GM11168 (cell line): ENCODE measurements at regions not wholly inside any gene's neighbourhood (a gene's known extent, or its start where the extent isn't known, plus 50 kb on each side); places are given as distances from the start of the nearest gene placed in this dataset.
"Not testable (repeated sequence)": the region's sequence is repeated elsewhere in the genome, so short reads cannot be mapped to it uniquely, and the experiment has no call there.

Source experiments
- in situ Hi-C: fragments of 300-500 bp; cut with MboI; formaldehyde crosslinking; loops from one replicate; pipeline ENCODE4 v1.12.0; 2022; ENCODE audit warnings: low sequenced_read_pairs; ENCODE audit not compliant: unreplicated experiment

DNA sequence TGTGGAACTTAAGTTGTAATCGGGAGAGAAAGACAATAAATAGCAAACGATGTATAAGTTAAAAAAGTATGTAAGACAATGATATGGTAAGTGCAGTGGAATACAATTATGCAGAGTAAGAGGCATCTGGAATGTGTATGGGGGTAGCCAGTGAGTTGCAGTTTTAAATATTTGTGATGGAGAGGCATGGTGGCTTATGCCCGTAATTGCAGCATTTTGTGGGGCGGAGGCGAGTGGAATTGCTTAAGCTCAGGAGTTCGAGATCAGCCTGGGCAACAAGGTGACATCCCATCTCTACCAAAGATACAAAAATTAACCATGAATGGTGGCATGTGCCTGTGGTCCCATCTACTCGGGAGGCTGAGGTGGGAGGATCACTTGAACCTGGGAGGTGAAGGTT, 52.5 kb upstream of the WDFY3 start:
- in situ Hi-C loops: no loop called here

- in situ Hi-C loops: no loop called here
Measured at GRCh38 chr4:85019411-85019810, 52.9 kb upstream of the WDFY3 start.

DNA sequence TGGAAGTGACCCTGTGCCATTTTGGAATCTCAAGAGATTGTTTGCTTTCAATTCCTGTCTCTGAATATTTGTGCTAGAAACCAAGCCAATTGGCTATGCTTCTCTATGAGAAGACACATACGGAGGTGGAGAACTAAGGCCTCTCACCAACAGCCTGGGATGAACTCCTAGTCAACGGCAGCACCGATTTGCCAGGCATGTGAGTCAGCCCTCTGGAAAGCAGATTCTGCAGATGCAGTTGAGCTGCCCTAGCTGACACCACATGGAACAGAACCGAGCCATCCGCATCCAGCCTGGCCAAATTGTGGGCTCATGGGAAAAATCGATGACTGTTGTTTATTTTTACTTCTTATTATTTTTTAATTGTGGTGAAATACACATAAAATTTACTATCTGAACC, 58.2 kb upstream of the WDFY3 start:
- in situ Hi-C loops: no loop called here

GRCh38 chr4:85028910-85029309, 62.4 kb upstream of the WDFY3 start:
- in situ Hi-C loops: no loop called here

GRCh38 chr4:85029453-85029852, 63.0 kb upstream of the WDFY3 start:
- in situ Hi-C loops: no loop called here

GRCh38 chr4:85030156-85030555, 63.7 kb upstream of the WDFY3 start:
- in situ Hi-C loops: no loop called here

DNA sequence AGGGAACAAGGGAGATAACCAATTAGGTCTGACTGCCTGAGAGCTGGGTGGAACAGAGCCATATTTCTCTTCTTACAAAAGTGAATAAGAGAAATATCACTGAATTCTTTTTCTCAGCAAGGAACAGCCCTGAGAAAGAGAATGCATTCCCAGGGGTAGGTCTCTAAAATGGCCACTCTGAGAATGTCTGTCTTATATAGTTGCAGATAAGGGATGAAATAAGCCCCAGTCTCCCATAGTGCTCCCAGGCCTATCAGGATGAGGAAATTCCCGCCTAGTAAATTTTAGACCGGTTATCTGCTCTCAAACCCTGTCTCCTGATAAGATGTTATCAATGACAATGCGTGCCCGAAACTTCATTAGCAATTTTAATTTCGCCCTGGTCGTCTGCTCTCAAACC, 67.3 kb upstream of the WDFY3 start:
- in situ Hi-C loops: not testable (repeated sequence)

- in situ Hi-C loops: no loop called here
Measured at GRCh38 chr4:85039526-85039925, 73.0 kb upstream of the WDFY3 start.

- in situ Hi-C loops: not testable (repeated sequence)
Measured at GRCh38 chr4:85043812-85044496, 77.5 kb upstream of the WDFY3 start.

DNA sequence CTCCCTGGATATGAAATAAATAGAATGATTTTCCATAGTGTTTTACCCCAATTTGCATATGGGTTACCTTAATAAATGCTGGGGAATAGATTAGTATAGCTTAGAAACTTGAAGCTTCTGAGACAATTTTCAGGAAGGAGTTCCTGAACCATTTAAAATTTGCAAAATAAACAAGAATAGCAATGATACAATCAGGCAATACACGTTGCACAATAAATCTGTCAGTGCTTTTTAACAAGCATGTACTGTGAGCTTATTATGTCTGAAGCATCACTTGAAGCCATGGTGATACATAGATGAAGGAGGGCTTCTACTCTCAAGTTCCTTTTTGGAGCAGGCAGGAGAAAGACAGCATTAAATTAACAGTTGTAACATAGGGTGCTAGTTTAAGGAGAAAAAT, 84.2 kb upstream of the WDFY3 start:
- in situ Hi-C loops: no loop called here

GRCh38 chr4:85051526-85051925, 85.0 kb upstream of the WDFY3 start:
- in situ Hi-C loops: no loop called here

- in situ Hi-C loops: not testable (repeated sequence)
Measured at GRCh38 chr4:85054925-85055324, 88.4 kb upstream of the WDFY3 start.

GRCh38 chr4:85058551-85058950, 92.1 kb upstream of the WDFY3 start:
- in situ Hi-C loops: no loop called here

GRCh38 chr4:85061974-85062373, 95.5 kb upstream of the WDFY3 start:
- in situ Hi-C loops: no loop called here

- in situ Hi-C loops: no loop called here
Measured at GRCh38 chr4:85062466-85062865, 96.0 kb upstream of the WDFY3 start.

DNA sequence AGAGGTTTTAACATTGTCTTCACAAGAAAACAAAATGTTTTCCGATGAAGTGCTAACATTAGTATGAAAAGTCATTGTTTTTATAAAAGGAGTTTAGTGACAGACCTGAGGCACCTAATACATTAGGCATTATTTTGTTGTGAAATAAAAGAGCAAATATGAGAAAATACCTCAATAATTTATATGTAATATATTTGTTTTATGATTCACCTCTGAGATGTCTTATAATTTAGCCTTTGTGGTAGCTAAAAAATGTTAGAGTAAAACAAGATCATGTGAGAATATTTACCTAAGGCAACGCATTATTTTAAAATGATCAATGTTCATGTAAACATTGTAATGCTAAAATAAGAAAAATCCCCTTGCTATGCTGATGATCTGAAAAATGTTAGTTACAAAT, 100.9 kb upstream of the WDFY3 start:
- in situ Hi-C loops: no loop called here

- in situ Hi-C loops: no loop called here
Measured at GRCh38 chr4:85078016-85078415, 111.5 kb upstream of the WDFY3 start.

DNA sequence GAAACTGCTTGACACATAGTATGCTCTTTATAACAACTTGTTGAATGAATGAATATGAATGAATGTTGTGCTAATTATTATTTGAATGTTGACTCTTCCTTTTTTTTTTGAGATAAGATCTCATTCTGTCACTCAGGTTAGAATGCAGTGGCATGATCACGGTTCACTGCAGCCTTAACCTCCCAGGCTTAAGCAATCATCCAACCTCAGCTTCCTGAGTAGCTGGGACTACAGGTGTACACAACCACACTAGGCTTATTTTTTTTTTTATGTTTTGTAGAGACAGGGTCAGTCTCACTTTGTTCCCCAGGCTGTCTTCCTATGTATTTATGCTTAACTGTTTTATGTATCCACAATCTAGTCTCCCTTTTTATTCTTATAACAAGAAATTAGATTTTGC, 114.7 kb upstream of the WDFY3 start:
- in situ Hi-C loops: no loop called here

DNA sequence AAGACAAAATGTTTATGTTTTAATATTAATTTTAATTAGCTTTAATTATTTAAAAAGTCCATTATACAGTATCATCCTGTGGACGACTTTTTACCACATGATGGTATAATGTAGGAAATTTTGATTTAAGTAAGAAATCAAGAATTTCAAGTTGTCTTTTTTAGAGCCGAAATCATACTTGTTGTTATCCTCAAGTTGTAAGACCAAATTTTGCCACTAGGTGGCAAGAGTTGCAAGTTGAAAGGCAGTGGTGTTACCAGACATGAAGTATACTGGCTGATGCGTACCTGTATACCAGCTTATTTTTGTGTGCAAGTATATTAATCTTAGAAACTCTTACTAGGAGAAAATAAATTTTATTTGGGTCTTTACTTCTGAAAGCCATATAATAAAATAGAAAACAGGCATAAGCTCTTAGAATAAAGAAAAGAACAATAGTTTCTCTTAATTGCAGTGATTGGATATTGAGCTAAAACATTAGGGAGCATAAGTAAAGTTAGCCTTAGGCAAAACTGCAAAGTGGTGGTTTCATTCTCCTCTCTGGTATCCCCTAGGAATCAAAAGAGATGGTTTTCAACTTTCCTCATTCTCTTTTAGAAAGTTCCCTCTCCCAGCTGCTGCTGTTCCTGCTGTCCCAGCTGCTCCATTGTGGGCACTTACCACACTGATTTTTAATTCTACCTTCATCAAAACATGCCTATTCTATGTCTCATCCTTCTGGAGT, 118.0 kb upstream of the WDFY3 start:
- in situ Hi-C loops: no loop called here

DNA sequence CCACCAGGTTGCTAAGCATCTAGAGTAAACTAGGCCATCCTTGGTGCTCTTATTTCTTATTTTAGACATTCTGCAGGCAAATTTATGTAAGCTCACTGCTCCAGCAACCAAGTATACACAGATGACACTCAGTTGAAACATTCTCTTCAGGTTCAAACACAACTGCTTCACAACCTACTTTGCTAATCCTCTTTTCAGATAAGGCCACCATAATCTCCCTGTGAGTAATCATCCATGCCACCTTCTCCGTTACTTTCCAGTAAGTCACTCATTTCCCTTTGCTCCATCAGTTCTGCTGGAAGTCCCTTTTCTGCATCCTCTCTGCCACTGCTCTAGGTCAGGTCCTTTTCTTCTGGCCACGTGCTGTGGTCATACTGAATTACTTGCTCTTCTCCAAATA, 120.2 kb upstream of the WDFY3 start:
- in situ Hi-C loops: no loop called here

GRCh38 chr4:85092536-85092935, 126.0 kb upstream of the WDFY3 start:
- in situ Hi-C loops: no loop called here

- in situ Hi-C loops: no loop called here
Measured at GRCh38 chr4:85092943-85093342, 126.5 kb upstream of the WDFY3 start.
